ENCODE measurements at regions not wholly inside any gene's neighbourhood (a gene's known extent, or its start where the extent isn't known, plus 50 kb on each side); places are given as distances from the start of the nearest gene placed in this dataset.

- no peaks in the 10 kb centered on the region for H3K36me3 ChIP-seq (replicated peaks in 1 of 2; ENCODE audit: control extremely low read depth in 1 of 2, control insufficient read depth in 1 of 2, extremely low read depth in 1 of 2, insufficient read depth in 2 of 2, low read length in 1 of 2)
- H3K27me3 Mint-ChIP-seq = peaks cover 7% of the 10 kb centered on the region
- H4K20me1 ChIP-seq (ENCODE audit: control insufficient read depth, insufficient read depth, low read length, poor library complexity, severe bottlenecking) = no peaks in the 10 kb centered on the region
- H3K4me3 ChIP-seq (ENCODE audit: control extremely low read depth in 1 of 5, extremely low read depth in 1 of 5, insufficient read depth in 1 of 5, low read depth in 2 of 5, low read length in 4 of 5) = no peak overlapping the region
- DNase-seq (no peak), ATAC-seq (ENCODE audit: low read depth) (no peak)
- no peaks in the 10 kb centered on the region for H3K79me2 ChIP-seq (ENCODE audit: control insufficient read depth, insufficient read depth, low read length)
- H3K27ac Mint-ChIP-seq = no peak overlapping the region
- H3K27ac ChIP-seq (ENCODE audit: low read length in 2 of 2) = no peak overlapping the region
- H3K9me3 Mint-ChIP-seq (ENCODE audit: insufficient read depth) = no peaks in the 10 kb centered on the region
- no peak overlapping the region for H3K4me3 Mint-ChIP-seq
- TF ChIP-seq CTCF (IDR thresholded peaks at IDR 0.05) (no peak), EZH2 (IDR thresholded peaks at IDR 0.05; ENCODE audit: borderline replicate concordance, insufficient read depth, low read depth, low read length, poor library complexity, severe bottlenecking) (no peak)
- no peaks in the 10 kb centered on the region for H3K27me3 ChIP-seq (replicated peaks in 1 of 4; ENCODE audit: control extremely low read depth in 1 of 4, control insufficient read depth in 3 of 4, insufficient read depth in 4 of 4, low read length in 3 of 4)
- CTCF ChIA-PET = no interaction called here
- H3K9ac ChIP-seq (ENCODE audit: low read length) = no peak overlapping the region
- H2AFZ ChIP-seq (ENCODE audit: insufficient read depth, low read depth, low read length, poor library complexity, severe bottlenecking) = no peak overlapping the region
- WGBS (ENCODE audit: insufficient coverage) = 92% methylated on average over 4 of the region's 4 CpGs
- H3K4me1 Mint-ChIP-seq = no peaks in the 10 kb centered on the region
- POLR2A ChIA-PET = no interaction called here
- intact Hi-C loops (cut with micrococcal nuclease) = no loop called here
- H3K4me2 ChIP-seq (replicated peaks; ENCODE audit: low read depth, low read length, poor library complexity, severe bottlenecking) = no peak overlapping the region
- no peaks in the 10 kb centered on the region for H3K9me3 ChIP-seq (ENCODE audit: control extremely low read depth in 1 of 3, control insufficient read depth in 2 of 3, insufficient read depth in 1 of 3, low read length in 2 of 3)
- H3K4me1 ChIP-seq (ENCODE audit: control insufficient read depth in 2 of 2, insufficient read depth in 2 of 2, low read length in 2 of 2) = no peaks in the 10 kb centered on the region
Measured at GRCh38 chr12:118480235-118480634, 103.9 kb downstream of the SUDS3 start.

GRCh38 chr12:118488034-118488433 lies 111.7 kb downstream of the SUDS3 start:
- DNase-seq (no peak), ATAC-seq (ENCODE audit: low read depth) (no peak)
- Histone ChIP-seq H3K4me3 (ENCODE audit: control extremely low read depth in 1 of 5, extremely low read depth in 1 of 5, insufficient read depth in 1 of 5, low read depth in 2 of 5, low read length in 4 of 5) (no peak overlapping the region), H4K20me1 (ENCODE audit: control insufficient read depth, insufficient read depth, low read length, poor library complexity, severe bottlenecking) (no peaks in the 10 kb centered on the region), H3K4me1 (ENCODE audit: control insufficient read depth in 2 of 2, insufficient read depth in 2 of 2, low read length in 2 of 2) (no peaks in the 10 kb centered on the region), H3K4me2 (replicated peaks; ENCODE audit: low read depth, low read length, poor library complexity, severe bottlenecking) (no peak overlapping the region), H3K9me3 (ENCODE audit: control extremely low read depth in 1 of 3, control insufficient read depth in 2 of 3, insufficient read depth in 1 of 3, low read length in 2 of 3) (peaks cover 0 to 5% (median 0%) of the 10 kb centered on the region in 3 donors), H3K79me2 (ENCODE audit: control insufficient read depth, insufficient read depth, low read length) (no peaks in the 10 kb centered on the region), H3K9ac (ENCODE audit: low read length) (no peak overlapping the region), H3K27me3 (replicated peaks in 1 of 4; ENCODE audit: control extremely low read depth in 1 of 4, control insufficient read depth in 3 of 4, insufficient read depth in 4 of 4, low read length in 3 of 4) (no peaks in the 10 kb centered on the region), H3K36me3 (replicated peaks in 1 of 2; ENCODE audit: control extremely low read depth in 1 of 2, control insufficient read depth in 1 of 2, extremely low read depth in 1 of 2, insufficient read depth in 2 of 2, low read length in 1 of 2) (no peaks in the 10 kb centered on the region), H3K27ac (ENCODE audit: low read length in 2 of 2) (no peak overlapping the region), H2AFZ (ENCODE audit: insufficient read depth, low read depth, low read length, poor library complexity, severe bottlenecking) (no peak overlapping the region)
- no peak overlapping the region for H3K4me3 Mint-ChIP-seq
- no peak for TF ChIP-seq EZH2 (IDR thresholded peaks at IDR 0.05; ENCODE audit: borderline replicate concordance, insufficient read depth, low read depth, low read length, poor library complexity, severe bottlenecking)
- TF ChIP-seq CTCF (IDR thresholded peaks at IDR 0.05) = no peak
- H3K4me1 Mint-ChIP-seq = no peaks in the 10 kb centered on the region
- ChIA-PET POLR2A (no interaction called here), CTCF (no interaction called here)
- H3K27me3 Mint-ChIP-seq = peaks cover 8% of the 10 kb centered on the region
- no peak overlapping the region for H3K27ac Mint-ChIP-seq
- no peaks in the 10 kb centered on the region for H3K9me3 Mint-ChIP-seq (ENCODE audit: insufficient read depth)
- intact Hi-C loops (cut with micrococcal nuclease) = no loop called here
- 80% methylated on average over 1 of the region's 2 CpGs for WGBS (ENCODE audit: insufficient coverage)
